Stimulated activated CD8-positive, alpha-beta memory T cell treated with anti-CD3 and anti-CD28 coated beads, Interleukin-7, amount 100 ng/mL, for 24 hours (primary cell): ENCODE measurements at regions not wholly inside any gene's neighbourhood (a gene's known extent, or its start where the extent isn't known, plus 50 kb on each side); places are given as distances from the start of the nearest gene placed in this dataset.

Source experiments
- DNase-seq: peaks from one replicate; pipeline ENCODE4 v3.0.0-alpha.2; 2020; ENCODE audit warnings: low read depth

DNA sequence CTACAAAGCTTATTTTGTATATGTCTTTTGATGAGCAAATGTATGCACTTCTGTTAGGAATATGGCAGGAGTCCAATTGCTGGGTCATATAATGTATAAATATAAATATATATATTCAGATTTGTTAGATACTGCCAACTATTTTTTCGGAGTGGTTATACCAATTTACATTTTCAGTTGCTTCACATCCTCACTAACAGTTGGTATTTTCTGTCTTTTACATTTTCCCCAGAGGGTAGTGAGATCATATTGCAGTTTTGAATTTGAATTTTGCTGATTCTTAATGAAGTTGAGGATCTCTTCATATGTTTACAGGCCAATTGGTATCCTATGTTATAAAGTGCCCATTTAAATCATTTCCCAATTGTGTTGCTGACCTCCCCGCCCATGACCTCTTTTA lies 139.0 kb upstream of the KCNMB2 start:
- no peak for DNase-seq

DNA sequence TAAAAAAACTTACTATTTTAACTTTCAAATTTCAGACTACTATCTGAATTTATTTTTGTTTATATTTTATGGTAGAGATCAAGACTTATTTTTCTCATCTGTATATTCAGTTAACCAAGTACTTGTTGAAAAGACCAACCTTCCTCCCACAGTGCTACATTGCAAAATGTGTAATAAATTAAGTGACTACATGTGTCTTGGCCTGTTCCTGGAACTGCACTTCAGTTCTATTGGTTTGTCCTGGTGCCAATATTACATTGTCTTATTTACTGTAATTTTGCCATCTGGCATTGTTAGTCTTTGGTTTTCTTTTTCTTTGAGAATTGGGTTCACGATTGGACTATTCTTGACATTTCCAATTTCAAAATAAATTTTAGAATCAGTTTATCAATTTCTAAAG lies 138.4 kb upstream of the KCNMB2 start:
- DNase-seq: no peak

GRCh38 chr3:178404961-178405360 lies 131.3 kb upstream of the KCNMB2 start:
- no peak for DNase-seq

GRCh38 chr3:178405531-178405930 lies 130.7 kb upstream of the KCNMB2 start:
- DNase-seq: no peak

DNA sequence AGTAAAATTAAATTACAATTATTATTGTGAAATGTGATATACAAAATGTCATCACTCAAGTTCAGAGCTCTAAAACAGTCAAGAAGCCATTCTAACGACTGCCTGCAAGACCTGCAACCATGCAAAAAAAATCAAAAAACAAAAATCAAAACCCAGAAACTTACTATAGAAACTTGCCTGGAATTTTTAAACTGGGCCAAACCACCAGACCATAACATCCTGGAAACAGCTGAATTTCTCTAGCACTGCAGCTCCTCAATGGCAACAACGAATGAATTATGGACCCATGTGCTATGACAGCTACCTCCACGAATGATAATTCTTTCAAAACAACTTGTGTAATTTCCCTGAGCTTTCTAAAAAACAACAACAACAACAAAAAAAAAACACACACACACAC lies 130.0 kb upstream of the KCNMB2 start:
- DNase-seq: no peak

- DNase-seq: no peak
Observed at GRCh38 chr3:178415384-178415783, 120.9 kb upstream of the KCNMB2 start.

GRCh38 chr3:178417736-178418135 lies 118.5 kb upstream of the KCNMB2 start:
- DNase-seq: no peak

GRCh38 chr3:178419071-178419470 lies 117.2 kb upstream of the KCNMB2 start:
- no peak for DNase-seq

- DNase-seq: no peak
Observed at GRCh38 chr3:178420033-178420432, 116.2 kb upstream of the KCNMB2 start.

- DNase-seq: no peak
Observed at GRCh38 chr3:178421069-178421468, 115.2 kb upstream of the KCNMB2 start.

DNA sequence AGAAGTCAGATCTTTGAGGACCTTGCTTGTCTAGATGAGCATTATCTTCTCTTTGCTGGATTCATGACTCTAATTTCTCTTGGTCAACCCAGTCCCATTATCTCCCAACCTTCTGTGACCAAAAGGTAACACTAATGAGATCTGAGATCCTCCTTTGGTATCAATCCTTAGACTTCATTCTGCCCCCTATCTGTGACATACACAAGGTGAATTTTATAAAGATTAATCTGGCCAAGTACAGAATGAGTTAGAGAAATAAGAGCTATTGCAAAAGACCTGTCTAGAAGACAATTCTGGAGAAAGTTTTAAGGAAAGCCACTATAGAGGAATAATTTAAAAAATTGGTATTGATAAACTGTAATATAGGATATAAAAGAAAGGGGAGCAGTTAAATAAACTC lies 113.8 kb upstream of the KCNMB2 start:
- no peak for DNase-seq

DNA sequence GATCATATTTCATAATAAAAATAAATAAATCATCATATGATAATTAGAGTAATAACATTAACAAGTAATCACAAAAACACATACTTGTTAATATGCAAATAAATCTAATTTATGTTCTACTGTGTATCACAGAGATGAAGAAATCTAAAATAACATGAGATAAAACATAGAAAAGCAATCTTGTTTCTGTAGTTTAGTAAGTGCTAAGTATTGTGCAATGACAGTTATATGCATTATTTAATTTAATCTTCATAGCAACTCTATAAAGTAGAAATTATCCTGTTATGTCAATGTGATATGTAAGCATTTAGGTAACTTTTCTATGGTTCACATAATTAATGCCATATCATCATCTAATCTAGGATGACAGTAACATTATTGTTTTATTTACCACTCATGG lies 108.2 kb upstream of the KCNMB2 start:
- DNase-seq: no peak

- DNase-seq: no peak
Observed at GRCh38 chr3:178434206-178434805, 101.9 kb upstream of the KCNMB2 start.

- DNase-seq: no peak
Observed at GRCh38 chr3:178435575-178435974, 100.7 kb upstream of the KCNMB2 start.

GRCh38 chr3:178436773-178437172 lies 99.5 kb upstream of the KCNMB2 start:
- no peak for DNase-seq

GRCh38 chr3:178437236-178437635 lies 99.0 kb upstream of the KCNMB2 start:
- no peak for DNase-seq

DNA sequence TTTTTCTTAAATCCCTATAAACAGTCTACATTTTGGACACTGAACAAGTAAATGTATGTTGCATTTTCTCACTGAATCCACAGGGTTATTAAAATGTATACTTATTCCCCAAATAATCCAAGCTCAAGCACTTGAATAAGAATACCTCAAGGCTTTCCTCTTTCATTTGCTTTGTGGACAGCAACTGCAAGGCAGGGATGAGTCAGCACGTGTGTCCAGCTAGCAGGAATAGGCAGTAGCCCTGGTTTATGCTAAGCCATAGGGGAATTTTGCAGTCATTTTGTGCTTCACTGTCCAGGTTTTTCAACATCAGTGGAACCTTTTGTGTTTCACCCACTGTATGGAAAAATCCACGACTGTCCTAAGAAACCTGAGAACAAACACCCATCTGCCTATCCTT lies 96.7 kb upstream of the KCNMB2 start:
- DNase-seq: no peak

DNA sequence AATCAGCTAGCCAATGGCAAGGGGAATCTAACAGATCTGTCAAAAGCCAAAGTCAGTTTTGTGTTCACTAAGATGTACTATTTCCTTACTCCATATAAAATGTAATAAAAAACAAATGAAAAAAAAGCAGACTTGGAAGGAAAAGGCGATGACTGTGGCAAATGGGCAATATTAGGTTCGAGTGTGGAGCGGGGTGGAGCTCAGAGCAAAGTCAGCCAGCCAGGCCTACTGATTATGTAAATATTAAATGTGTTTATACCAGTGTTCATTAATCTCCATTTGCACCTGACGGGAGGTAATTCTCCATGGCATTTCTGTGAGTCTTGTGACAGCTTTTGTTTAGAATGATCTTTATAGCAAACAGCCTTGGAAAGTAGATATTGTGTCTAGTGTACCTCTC lies 96.2 kb upstream of the KCNMB2 start:
- no peak for DNase-seq

GRCh38 chr3:178443634-178444033 lies 92.6 kb upstream of the KCNMB2 start:
- DNase-seq: no peak

DNA sequence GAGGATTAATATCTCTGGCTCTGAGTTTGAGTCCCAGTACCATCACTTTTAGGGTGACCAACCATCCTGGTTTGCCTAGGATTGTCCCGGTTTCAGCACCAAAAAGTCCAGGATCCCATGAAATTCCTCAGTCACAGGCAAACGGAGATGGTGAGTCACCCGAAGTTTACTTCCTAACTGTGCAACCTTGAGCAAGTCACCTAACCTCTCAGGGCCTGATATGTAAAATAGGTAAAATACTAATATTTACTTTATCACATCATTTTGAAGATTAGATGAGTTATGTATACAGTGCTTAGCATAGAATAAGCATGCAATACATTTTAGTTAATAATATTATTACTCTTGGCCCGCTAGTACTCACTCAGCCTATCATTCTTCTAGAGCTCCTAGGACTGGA lies 91.1 kb upstream of the KCNMB2 start:
- DNase-seq: no peak

- DNase-seq: no peak
Observed at GRCh38 chr3:178446059-178446458, 90.2 kb upstream of the KCNMB2 start.

GRCh38 chr3:178450476-178450875 lies 85.8 kb upstream of the KCNMB2 start:
- DNase-seq: no peak

GRCh38 chr3:178451799-178452198 lies 84.4 kb upstream of the KCNMB2 start:
- DNase-seq: no peak

DNA sequence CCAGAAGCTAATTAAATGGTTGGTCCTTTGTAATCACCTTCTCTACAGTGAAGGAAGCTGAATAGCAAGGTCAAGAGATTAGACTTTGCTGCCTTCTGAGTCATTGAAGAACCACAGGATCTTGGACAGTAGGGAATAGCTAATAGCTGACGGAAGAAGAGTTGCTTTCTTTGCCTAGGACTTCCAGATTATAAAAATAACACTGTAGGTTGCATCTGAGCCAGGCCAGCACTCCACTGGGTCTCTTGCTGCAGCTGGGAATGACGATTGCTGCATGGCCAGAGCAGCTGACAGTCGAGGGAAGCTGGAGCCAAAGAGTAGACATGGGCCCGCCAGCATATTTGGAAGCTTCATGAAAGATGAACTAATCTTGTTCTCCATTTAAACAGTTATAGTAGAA lies 81.5 kb upstream of the KCNMB2 start:
- no peak for DNase-seq

- DNase-seq: no peak
Observed at GRCh38 chr3:178455226-178455625, 81.0 kb upstream of the KCNMB2 start.
